ENCODE measurements at regions not wholly inside any gene's neighbourhood (a gene's known extent, or its start where the extent isn't known, plus 50 kb on each side); places are given as distances from the start of the nearest gene placed in this dataset.

- TF ChIP-seq CTCF (IDR thresholded peaks at IDR 0.05; ENCODE audit: insufficient read depth, low read length) (no peak), REST (IDR thresholded peaks at IDR 0.05; ENCODE audit: insufficient replicate concordance, low read depth) (no peak), POLR2AphosphoS5 (IDR thresholded peaks at IDR 0.05; ENCODE audit: low read depth) (no peak), SPI1 (IDR thresholded peaks at IDR 0.05; ENCODE audit: borderline replicate concordance, low read depth) (no peak), GABPA (IDR thresholded peaks at IDR 0.05; ENCODE audit: low read depth) (no peak)
Observed at GRCh38 chr6:134735461-134735860, 214.4 kb downstream of the ALDH8A1 start.

Data from HL-60 (cell line).